ENCODE measurements at regions not wholly inside any gene's neighbourhood (a gene's known extent, or its start where the extent isn't known, plus 50 kb on each side); places are given as distances from the start of the nearest gene placed in this dataset.

GRCh38 chr6:1062786-1063545 is 248.9 kb upstream of the FOXQ1 start:
- no peak overlapping the region for H3K27ac ChIP-seq
- no peaks in the 10 kb centered on the region for H3K9me3 ChIP-seq
- H3K4me1 ChIP-seq, result no peaks in the 10 kb centered on the region
- ATAC-seq, result no peak
- no peak overlapping the region for H3K4me3 ChIP-seq
- 83 to 91% methylated on average over 6 to 8 of the region's 8 CpGs for WGBS, 2 donors (ENCODE audit: low coverage in 1 of 2)
- H3K36me3 ChIP-seq, result no peaks in the 10 kb centered on the region
- H3K27me3 ChIP-seq, result no peaks in the 10 kb centered on the region
- TF ChIP-seq EP300 (IDR thresholded peaks at IDR 0.05) (no peak), POLR2A (IDR thresholded peaks at IDR 0.05) (no peak), POLR2AphosphoS5 (IDR thresholded peaks at IDR 0.05) (no peak), CTCF (IDR thresholded peaks at IDR 0.05) (no peak)

DNA sequence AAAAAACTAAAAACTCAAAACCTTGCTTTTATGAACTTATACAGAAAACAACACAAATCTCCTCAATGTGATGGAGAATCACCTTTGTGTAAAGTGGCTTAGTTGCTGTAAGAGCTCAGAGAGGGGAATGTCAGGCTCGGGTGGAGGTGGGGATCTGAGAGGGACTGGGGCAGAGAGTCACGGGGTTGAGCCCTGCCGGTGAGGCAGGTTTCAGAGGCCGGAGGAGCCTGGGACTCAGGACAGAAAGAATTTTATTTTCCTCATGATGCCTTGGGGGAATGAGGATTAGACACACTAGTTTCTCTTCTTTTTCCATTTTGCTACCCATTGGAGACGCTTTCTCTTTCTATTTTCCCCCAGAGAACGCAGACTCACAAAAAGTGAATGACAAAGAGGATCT is 252.3 kb upstream of the FOXQ1 start:
- Histone ChIP-seq H3K36me3 (no peaks in the 10 kb centered on the region), H3K4me1 (no peaks in the 10 kb centered on the region), H3K27me3 (no peaks in the 10 kb centered on the region), H3K27ac (no peak overlapping the region), H3K4me3 (no peak overlapping the region), H3K9me3 (no peaks in the 10 kb centered on the region)
- 72% methylated on average over 5 of the region's 6 CpGs; no CpG with 5 or more reads in 1 of the 2 donors for WGBS, 2 donors (ENCODE audit: low coverage in 1 of 2)
- ATAC-seq, result no peak
- no peak for TF ChIP-seq POLR2AphosphoS5 (IDR thresholded peaks at IDR 0.05)
- no peak for TF ChIP-seq POLR2A (IDR thresholded peaks at IDR 0.05)
- TF ChIP-seq EP300 (IDR thresholded peaks at IDR 0.05), result no peak
- no peak for TF ChIP-seq CTCF (IDR thresholded peaks at IDR 0.05)

- H3K9me3 ChIP-seq, result no peaks in the 10 kb centered on the region
- no peaks in the 10 kb centered on the region for H3K4me1 ChIP-seq
- WGBS, 2 donors (ENCODE audit: low coverage in 1 of 2), result 65 to 92% methylated on average over 5 of the region's 14 CpGs
- no peak for ATAC-seq
- H3K36me3 ChIP-seq, result no peaks in the 10 kb centered on the region
- no peak overlapping the region for H3K27ac ChIP-seq
- TF ChIP-seq CTCF (IDR thresholded peaks at IDR 0.05) (no peak), POLR2A (IDR thresholded peaks at IDR 0.05) (no peak), EP300 (IDR thresholded peaks at IDR 0.05) (no peak), POLR2AphosphoS5 (IDR thresholded peaks at IDR 0.05) (no peak)
- H3K27me3 ChIP-seq, result no peaks in the 10 kb centered on the region
- no peak overlapping the region for H3K4me3 ChIP-seq
These were observed 254.3 kb upstream of the FOXQ1 start for GRCh38 chr6:1057490-1058135.

- 84 to 85% methylated on average over 4 to 10 of the region's 16 CpGs for WGBS, 2 donors (ENCODE audit: low coverage in 1 of 2)
- H3K9me3 ChIP-seq, result no peaks in the 10 kb centered on the region
- no peaks in the 10 kb centered on the region for H3K4me1 ChIP-seq
- no peak for ATAC-seq
- no peak for TF ChIP-seq EP300 (IDR thresholded peaks at IDR 0.05)
- TF ChIP-seq POLR2A (IDR thresholded peaks at IDR 0.05), result no peak
- no peak for TF ChIP-seq CTCF (IDR thresholded peaks at IDR 0.05)
- TF ChIP-seq POLR2AphosphoS5 (IDR thresholded peaks at IDR 0.05), result no peak
- no peaks in the 10 kb centered on the region for H3K36me3 ChIP-seq
- H3K27ac ChIP-seq, result no peak overlapping the region
- H3K27me3 ChIP-seq, result no peaks in the 10 kb centered on the region
- H3K4me3 ChIP-seq, result no peak overlapping the region
These were observed 256.6 kb upstream of the FOXQ1 start for GRCh38 chr6:1055015-1055921.
